ENCODE measurements at regions not wholly inside any gene's neighbourhood (a gene's known extent, or its start where the extent isn't known, plus 50 kb on each side); places are given as distances from the start of the nearest gene placed in this dataset.

- Mint-ChIP-seq H3K36me3 (ENCODE audit: low read depth) (no peaks in the 10 kb centered on the region), H3K4me1 (ENCODE audit: low read depth) (no peaks in the 10 kb centered on the region), H3K27ac (ENCODE audit: unreplicated experiment) (no peak overlapping the region), H3K27me3 (ENCODE audit: low read depth) (peaks cover 25% of the 10 kb centered on the region), H3K9me3 (ENCODE audit: low read depth) (peaks cover 3% of the 10 kb centered on the region), H3K4me3 (ENCODE audit: unreplicated experiment) (no peak overlapping the region)
- no peak for DNase-seq (ENCODE audit: low spot score)
- TF ChIP-seq CTCF (IDR thresholded peaks at IDR 0.05): no peak
These were observed 82.0 kb upstream of the CTNNBL1 start for GRCh38 chr20:37611852-37612251.

GRCh38 chr20:37611346-37611745, 82.5 kb upstream of the CTNNBL1 start:
- Mint-ChIP-seq H3K27ac (ENCODE audit: unreplicated experiment) (no peak overlapping the region), H3K27me3 (ENCODE audit: low read depth) (peaks cover 24% of the 10 kb centered on the region), H3K4me3 (ENCODE audit: unreplicated experiment) (no peak overlapping the region), H3K4me1 (ENCODE audit: low read depth) (no peaks in the 10 kb centered on the region), H3K9me3 (ENCODE audit: low read depth) (peaks cover 3% of the 10 kb centered on the region), H3K36me3 (ENCODE audit: low read depth) (no peaks in the 10 kb centered on the region)
- DNase-seq (ENCODE audit: low spot score): no peak
- no peak for TF ChIP-seq CTCF (IDR thresholded peaks at IDR 0.05)

- Mint-ChIP-seq H3K4me3 (ENCODE audit: unreplicated experiment) (no peak overlapping the region), H3K36me3 (ENCODE audit: low read depth) (no peaks in the 10 kb centered on the region), H3K4me1 (ENCODE audit: low read depth) (no peaks in the 10 kb centered on the region), H3K9me3 (ENCODE audit: low read depth) (peaks cover 3% of the 10 kb centered on the region), H3K27me3 (ENCODE audit: low read depth) (peaks cover 28% of the 10 kb centered on the region), H3K27ac (ENCODE audit: unreplicated experiment) (no peak overlapping the region)
- no peak for DNase-seq (ENCODE audit: low spot score)
- no peak for TF ChIP-seq CTCF (IDR thresholded peaks at IDR 0.05)
These were observed 82.6 kb upstream of the BLCAP start for GRCh38 chr20:37610203-37610798.

- no peak for DNase-seq (ENCODE audit: low spot score)
- H3K4me1 Mint-ChIP-seq (ENCODE audit: low read depth): peaks cover 12% of the 10 kb centered on the region
- no peak overlapping the region for H3K27ac Mint-ChIP-seq (ENCODE audit: unreplicated experiment)
- no peak for TF ChIP-seq CTCF (IDR thresholded peaks at IDR 0.05)
- H3K4me3 Mint-ChIP-seq (ENCODE audit: unreplicated experiment): no peak overlapping the region
- H3K9me3 Mint-ChIP-seq (ENCODE audit: low read depth): no peaks in the 10 kb centered on the region
- peaks cover 49% of the 10 kb centered on the region for H3K27me3 Mint-ChIP-seq (ENCODE audit: low read depth)
- H3K36me3 Mint-ChIP-seq (ENCODE audit: low read depth): no peaks in the 10 kb centered on the region
These were observed 75.0 kb upstream of the BLCAP start for GRCh38 chr20:37602634-37603033.

- DNase-seq (ENCODE audit: low spot score): no peak
- peaks cover 51% of the 10 kb centered on the region for H3K27me3 Mint-ChIP-seq (ENCODE audit: low read depth)
- no peaks in the 10 kb centered on the region for H3K9me3 Mint-ChIP-seq (ENCODE audit: low read depth)
- no peak overlapping the region for H3K4me3 Mint-ChIP-seq (ENCODE audit: unreplicated experiment)
- H3K27ac Mint-ChIP-seq (ENCODE audit: unreplicated experiment): no peak overlapping the region
- peaks cover 12% of the 10 kb centered on the region for H3K4me1 Mint-ChIP-seq (ENCODE audit: low read depth)
- no peaks in the 10 kb centered on the region for H3K36me3 Mint-ChIP-seq (ENCODE audit: low read depth)
- TF ChIP-seq CTCF (IDR thresholded peaks at IDR 0.05): no peak
These were observed 72.8 kb upstream of the BLCAP start for GRCh38 chr20:37600486-37600885.
